ENCODE measurements at regions not wholly inside any gene's neighbourhood (a gene's known extent, or its start where the extent isn't known, plus 50 kb on each side); places are given as distances from the start of the nearest gene placed in this dataset.
"Not testable (repeated sequence)": the region's sequence is repeated elsewhere in the genome, so short reads cannot be mapped to it uniquely, and the experiment has no call there.

DNA sequence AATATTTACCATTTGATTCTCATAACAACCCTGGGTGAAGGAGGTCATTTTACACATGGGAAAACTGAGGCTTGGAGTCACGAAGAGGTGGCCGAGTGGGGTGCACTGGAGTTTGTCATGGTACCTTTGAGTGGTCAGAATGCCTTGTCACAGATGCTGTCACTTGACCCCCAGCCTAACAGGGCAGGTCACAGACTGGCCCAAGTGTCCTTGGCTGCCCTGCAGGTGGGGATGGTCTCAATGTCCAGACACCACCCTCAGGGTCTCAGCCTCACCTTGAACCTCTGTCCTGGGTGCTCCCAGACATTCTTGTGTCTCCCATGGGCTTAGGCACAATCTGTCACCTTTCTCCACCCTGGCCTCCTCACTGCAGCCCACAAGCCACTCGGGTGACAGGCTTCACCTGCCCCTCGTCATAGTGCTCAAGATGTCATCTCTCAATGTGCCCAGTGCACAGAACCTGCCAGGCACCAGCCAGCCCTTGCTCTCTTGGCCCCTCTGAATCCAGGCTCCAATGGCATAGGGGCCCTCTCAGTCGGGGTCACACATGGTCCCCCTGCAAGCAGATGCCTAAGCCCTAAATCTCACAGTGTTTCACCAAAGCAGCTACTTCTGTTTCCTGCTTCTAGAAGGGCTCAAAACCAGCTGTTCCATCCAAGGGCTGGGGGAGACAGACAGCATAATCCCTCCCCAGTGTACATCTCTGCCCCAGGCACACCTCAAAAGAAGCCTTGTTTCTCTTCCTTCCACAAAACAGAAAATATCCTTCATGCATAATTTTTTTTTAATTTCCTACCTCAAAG is 76.8 kb upstream of the NANOS1 start:
- no peak for DNase-seq

- DNase-seq = no peak
These were observed 75.7 kb upstream of the NANOS1 start for GRCh38 chr10:118953598-118954393.

- DNase-seq = no peak
These were observed 74.0 kb upstream of the NANOS1 start for GRCh38 chr10:118955531-118955930.

- DNase-seq = no peak
These were observed 73.3 kb upstream of the NANOS1 start for GRCh38 chr10:118955951-118956801.

GRCh38 chr10:118956802-118957442 is 72.6 kb upstream of the NANOS1 start:
- DNase-seq = no peak

DNA sequence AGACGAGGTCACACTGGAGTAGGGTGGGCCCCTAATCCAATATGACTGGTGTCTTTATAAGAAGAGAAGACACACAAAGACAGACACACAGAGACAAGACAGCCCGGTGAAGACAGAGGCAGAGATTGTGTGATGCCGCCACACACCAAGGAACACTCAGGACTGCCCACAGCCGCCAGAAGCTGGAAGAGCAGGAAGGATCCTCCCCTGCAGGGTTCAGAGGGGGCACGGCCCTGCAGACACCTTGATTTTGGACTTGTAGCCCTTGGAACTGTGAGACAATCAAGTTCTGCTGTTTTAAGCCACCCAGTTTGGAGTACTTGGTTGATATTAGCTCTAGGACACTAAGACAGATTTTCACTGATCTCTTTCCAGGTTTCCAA is 72.1 kb upstream of the NANOS1 start:
- no peak for DNase-seq

DNA sequence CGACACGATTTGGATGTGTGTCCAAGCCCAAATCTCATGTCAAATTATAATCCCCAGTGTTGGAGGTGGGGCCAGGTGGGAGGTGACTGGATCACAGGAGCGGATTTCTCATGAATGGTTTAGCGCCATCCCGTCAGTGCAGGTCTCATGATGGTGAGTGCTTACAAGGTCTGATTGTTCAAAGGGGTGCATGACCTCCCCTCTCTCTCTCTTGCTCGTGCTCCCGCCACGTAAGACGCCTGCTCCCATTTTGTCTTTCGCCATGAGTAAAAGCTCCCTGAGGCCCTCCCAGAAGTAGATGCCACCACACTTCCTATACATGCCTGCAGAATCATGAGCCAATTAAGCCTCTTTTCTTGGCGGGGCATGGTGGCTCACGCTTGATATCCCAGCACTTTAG is 71.5 kb upstream of the NANOS1 start:
- no peak for DNase-seq

- DNase-seq = no peak
These were observed 71.0 kb upstream of the NANOS1 start for GRCh38 chr10:118958559-118958958.

- no peak for DNase-seq
These were observed 70.3 kb upstream of the NANOS1 start for GRCh38 chr10:118958984-118959925.

GRCh38 chr10:118960157-118961090 is 69.1 kb upstream of the NANOS1 start:
- no peak for DNase-seq

DNA sequence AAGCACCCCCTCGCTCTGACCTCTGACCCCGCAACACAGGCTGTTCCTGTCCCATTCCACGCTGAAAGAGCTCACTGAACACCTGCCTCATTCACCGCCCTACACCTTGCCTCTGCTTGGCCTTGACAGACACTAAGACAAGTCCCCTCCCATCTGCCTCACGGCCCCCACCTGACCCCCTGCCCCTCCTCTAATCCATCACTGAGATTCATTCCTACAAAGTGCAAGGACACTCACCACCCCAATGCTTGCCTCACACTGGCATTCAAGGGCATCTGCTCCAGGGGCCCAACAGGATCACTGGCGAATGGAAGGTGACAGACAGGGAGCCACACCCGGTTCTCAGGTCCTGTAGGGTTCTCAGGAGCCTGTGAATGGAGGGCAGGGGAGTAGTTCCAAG is 68.1 kb upstream of the NANOS1 start:
- DNase-seq = no peak

DNA sequence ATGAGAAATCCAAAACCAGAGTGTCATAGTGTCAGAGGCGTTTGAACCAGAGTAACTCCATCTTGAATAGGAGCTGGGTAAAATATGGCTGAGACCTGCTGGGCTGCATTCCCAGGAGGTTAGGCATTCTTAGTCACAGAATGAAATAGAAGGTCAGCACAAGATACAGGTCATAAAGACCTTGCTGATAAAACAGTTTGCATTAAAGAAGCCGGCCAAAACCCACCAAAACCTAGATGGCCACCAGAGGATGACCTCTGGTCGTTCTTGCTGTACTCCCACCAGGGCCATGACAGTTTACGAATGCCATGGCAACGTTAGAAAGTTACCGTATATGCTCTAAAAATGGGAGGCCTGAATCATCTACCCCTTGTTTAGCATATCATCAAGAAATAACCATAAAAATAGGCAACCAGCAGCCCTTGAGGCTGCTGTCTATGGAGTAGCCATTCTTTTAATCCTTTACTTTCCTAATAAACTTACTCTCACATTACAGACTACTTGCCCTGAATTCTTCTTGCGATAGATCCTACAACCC is 67.1 kb upstream of the NANOS1 start:
- DNase-seq = not testable (repeated sequence)

DNA sequence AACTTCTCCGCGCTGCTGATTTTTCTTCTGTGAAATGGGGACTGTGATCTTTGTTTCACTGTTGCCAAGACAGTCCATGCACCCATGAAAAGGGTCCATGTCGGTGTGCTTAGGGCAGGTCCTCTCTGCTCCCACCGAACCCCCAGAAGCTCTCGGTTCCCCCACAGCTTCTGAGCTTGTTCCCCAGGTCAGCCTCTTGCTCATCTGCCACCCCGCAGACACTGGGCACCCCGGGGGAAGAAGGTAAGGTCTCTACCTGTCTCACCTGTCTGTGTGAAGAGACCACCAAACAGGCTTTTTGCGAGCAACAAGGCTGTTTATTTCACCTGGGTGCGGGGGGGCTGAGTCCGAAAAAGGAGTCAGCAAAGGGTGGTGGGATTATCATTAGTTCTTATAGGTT is 66.2 kb upstream of the NANOS1 start:
- no peak for DNase-seq

DNA sequence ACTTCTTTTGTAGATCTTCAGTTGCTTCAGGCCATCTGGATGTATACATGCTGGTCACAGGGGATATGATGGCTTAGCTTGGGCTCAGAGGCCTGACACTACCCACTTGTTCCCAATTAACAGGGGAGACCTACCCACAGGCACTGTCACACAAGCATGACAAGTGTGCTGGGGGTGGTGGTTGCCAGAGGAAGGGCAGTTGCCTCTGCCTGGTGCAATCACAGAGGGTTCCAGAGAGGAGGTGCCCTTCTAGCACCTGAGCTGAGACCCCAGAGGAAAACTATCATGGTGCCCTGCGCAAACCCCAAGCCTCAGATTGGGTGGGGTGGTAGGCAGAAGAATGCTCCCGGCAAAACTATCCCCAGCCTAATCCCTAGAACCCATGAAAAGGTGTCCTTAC is 65.6 kb upstream of the NANOS1 start:
- no peak for DNase-seq

GRCh38 chr10:118964476-118964875 is 65.0 kb upstream of the NANOS1 start:
- not testable (repeated sequence) for DNase-seq

DNA sequence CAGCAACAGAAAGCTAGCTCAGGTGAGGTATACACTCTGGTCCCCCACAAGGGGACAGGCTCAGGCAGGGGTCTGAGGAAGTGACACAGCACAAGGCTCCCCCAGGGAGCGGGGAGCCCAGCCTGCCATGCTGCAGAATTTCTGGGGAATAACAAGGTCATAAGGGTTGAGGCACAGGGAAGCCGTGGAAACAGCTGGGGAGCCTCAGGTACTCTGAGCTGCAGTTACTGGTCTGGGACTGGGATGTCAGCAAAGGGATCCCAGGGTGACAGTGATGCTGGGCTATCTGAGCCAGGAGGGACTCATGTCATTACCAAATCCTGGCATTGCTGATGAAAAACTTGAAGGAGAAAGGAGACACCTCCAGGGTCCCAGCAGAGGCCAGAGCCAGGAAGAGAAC is 64.4 kb upstream of the NANOS1 start:
- DNase-seq = no peak

GRCh38 chr10:118965645-118966044 is 63.9 kb upstream of the NANOS1 start:
- no peak for DNase-seq

GRCh38 chr10:118966076-118966849 is 63.3 kb upstream of the NANOS1 start:
- no peak for DNase-seq

- no peak for DNase-seq
These were observed 62.7 kb upstream of the NANOS1 start for GRCh38 chr10:118966850-118967125.

DNA sequence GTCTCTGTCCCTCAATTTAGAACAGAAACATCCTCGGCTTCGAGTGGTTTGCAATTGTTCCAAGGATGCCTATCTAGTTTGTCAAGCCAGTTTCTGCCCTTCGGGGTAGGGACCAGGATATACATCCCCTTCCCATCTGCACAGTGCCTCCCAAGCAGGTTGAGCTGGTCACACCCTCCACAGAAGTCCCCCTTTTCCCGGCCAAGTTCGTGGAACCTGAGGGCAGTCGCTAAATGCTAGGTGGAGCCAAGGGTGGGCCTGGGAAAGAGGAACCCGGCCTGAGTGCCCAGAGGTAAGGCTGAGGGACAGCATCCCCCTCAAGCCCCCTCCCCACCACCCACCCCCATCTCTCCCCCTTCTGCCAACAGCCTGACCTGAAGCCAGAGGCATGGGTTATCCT is 62.4 kb upstream of the NANOS1 start:
- no peak for DNase-seq

All from activated CD8-positive, alpha-beta memory T cell treated with anti-CD3 and anti-CD28 coated beads, Interleukin-2, amount 50 U/mL, for 4 hours (primary cell).